Activated CD8-positive, alpha-beta memory T cell treated with anti-CD3 and anti-CD28 coated beads for 36 hours (primary cell): ENCODE measurements at regions not wholly inside any gene's neighbourhood (a gene's known extent, or its start where the extent isn't known, plus 50 kb on each side); places are given as distances from the start of the nearest gene placed in this dataset.

ENCODE experiments used
- CTCF ChIA-PET: fragments of 350-600 bp; sonication (Branson Sonifier 250); formaldehyde crosslinking; loops from one replicate; lab custom pipeline; 2021; ENCODE audit warnings: antibody characterized with exemption; lab: Charles Lee
- POLR2A ChIA-PET: fragments of 350-600 bp; sonication (Branson Sonifier 250); formaldehyde crosslinking; loops from one replicate; lab custom pipeline; 2021; ENCODE audit warnings: antibody characterized with exemption; lab: Charles Lee

- CTCF ChIA-PET = no interaction called here
- POLR2A ChIA-PET = no interaction called here
Measured at GRCh38 chr5:125602184-125602583, 821.0 kb upstream of the GRAMD2B start.

GRCh38 chr5:125603321-125603720 lies 819.9 kb upstream of the GRAMD2B start:
- CTCF ChIA-PET = no interaction called here
- POLR2A ChIA-PET = no interaction called here

- ChIA-PET POLR2A (no interaction called here), CTCF (no interaction called here)
Measured at GRCh38 chr5:125604104-125604503, 819.1 kb upstream of the GRAMD2B start.

GRCh38 chr5:125607018-125607417 lies 816.2 kb upstream of the GRAMD2B start:
- ChIA-PET CTCF (no interaction called here), POLR2A (no interaction called here)

- ChIA-PET POLR2A (no interaction called here), CTCF (no interaction called here)
Measured at GRCh38 chr5:125609011-125609410, 814.2 kb upstream of the GRAMD2B start.

GRCh38 chr5:125610892-125611291 lies 812.3 kb upstream of the GRAMD2B start:
- POLR2A ChIA-PET = no interaction called here
- CTCF ChIA-PET = no interaction called here

GRCh38 chr5:125611541-125611940 lies 811.7 kb upstream of the GRAMD2B start:
- POLR2A ChIA-PET = no interaction called here
- CTCF ChIA-PET = no interaction called here

- POLR2A ChIA-PET = no interaction called here
- CTCF ChIA-PET = no interaction called here
Measured at GRCh38 chr5:125612181-125612721, 811.0 kb upstream of the GRAMD2B start.

GRCh38 chr5:125612776-125613175 lies 810.4 kb upstream of the GRAMD2B start:
- POLR2A ChIA-PET = no interaction called here
- CTCF ChIA-PET = no interaction called here

GRCh38 chr5:125630237-125630636 lies 793.0 kb upstream of the GRAMD2B start:
- ChIA-PET CTCF (no interaction called here), POLR2A (no interaction called here)

GRCh38 chr5:125633523-125633922 lies 789.7 kb upstream of the GRAMD2B start:
- CTCF ChIA-PET = no interaction called here
- POLR2A ChIA-PET = no interaction called here

- ChIA-PET CTCF (no interaction called here), POLR2A (no interaction called here)
Measured at GRCh38 chr5:125634216-125634835, 788.9 kb upstream of the GRAMD2B start.

- POLR2A ChIA-PET = no interaction called here
Measured at GRCh38 chr5:125639858-125640257, 783.4 kb upstream of the GRAMD2B start.

GRCh38 chr5:125652761-125653160 lies 770.4 kb upstream of the GRAMD2B start:
- POLR2A ChIA-PET = no interaction called here
- CTCF ChIA-PET = no interaction called here

More at GRCh38 chr5:125639858-125640257, 783.4 kb upstream of the GRAMD2B start:
- CTCF ChIA-PET = no interaction called here

- ChIA-PET CTCF (no interaction called here), POLR2A (no interaction called here)
Measured at GRCh38 chr5:125654392-125654791, 768.8 kb upstream of the GRAMD2B start.

- CTCF ChIA-PET = no interaction called here
- POLR2A ChIA-PET = no interaction called here
Measured at GRCh38 chr5:125655156-125655555, 768.1 kb upstream of the GRAMD2B start.

GRCh38 chr5:125657936-125658335 lies 765.3 kb upstream of the GRAMD2B start:
- CTCF ChIA-PET = no interaction called here
- POLR2A ChIA-PET = no interaction called here

- POLR2A ChIA-PET = no interaction called here
Measured at GRCh38 chr5:125659316-125660023, 763.7 kb upstream of the GRAMD2B start.

GRCh38 chr5:125660231-125660895 lies 762.8 kb upstream of the GRAMD2B start:
- ChIA-PET POLR2A (no interaction called here), CTCF (no interaction called here)

More at GRCh38 chr5:125659316-125660023, 763.7 kb upstream of the GRAMD2B start:
- CTCF ChIA-PET = no interaction called here

- CTCF ChIA-PET = no interaction called here
- POLR2A ChIA-PET = no interaction called here
Measured at GRCh38 chr5:125661584-125661983, 761.6 kb upstream of the GRAMD2B start.

- CTCF ChIA-PET = no interaction called here
- POLR2A ChIA-PET = no interaction called here
Measured at GRCh38 chr5:125668884-125669283, 754.3 kb upstream of the GRAMD2B start.
